Stimulated activated CD4-positive, alpha-beta T cell treated with anti-CD3 and anti-CD28 coated beads, Interleukin-2, amount 100 ng/mL, for 4 hours (primary cell): ENCODE measurements at regions not wholly inside any gene's neighbourhood (a gene's known extent, or its start where the extent isn't known, plus 50 kb on each side); places are given as distances from the start of the nearest gene placed in this dataset.
"Not testable (repeated sequence)": the region's sequence is repeated elsewhere in the genome, so short reads cannot be mapped to it uniquely, and the experiment has no call there.

ENCODE experiments used
- DNase-seq: peaks from one replicate; pipeline ENCODE4 v3.0.0-alpha.2; 2020; ENCODE audit warnings: low read depth

DNA sequence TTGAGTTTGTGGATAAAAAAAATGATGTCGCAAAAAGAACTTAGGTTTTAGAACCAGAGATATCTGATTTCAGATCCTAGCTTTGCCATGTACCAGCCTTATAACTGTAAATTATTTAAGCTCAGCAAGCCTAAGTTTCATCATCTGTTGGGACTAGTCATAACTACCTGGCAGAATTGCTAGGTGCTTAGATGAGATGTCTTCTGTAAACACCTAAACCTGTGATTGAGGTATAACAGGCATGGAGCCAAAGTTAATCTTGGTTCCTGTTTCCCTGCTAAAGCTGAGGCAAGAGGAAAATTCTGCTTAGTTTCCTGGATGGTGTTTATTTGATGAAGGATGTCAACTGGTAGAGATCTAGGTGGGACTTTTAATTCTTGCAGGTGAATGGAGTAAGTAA is 331.3 kb upstream of the RBMS3 start:
- DNase-seq: no peak

DNA sequence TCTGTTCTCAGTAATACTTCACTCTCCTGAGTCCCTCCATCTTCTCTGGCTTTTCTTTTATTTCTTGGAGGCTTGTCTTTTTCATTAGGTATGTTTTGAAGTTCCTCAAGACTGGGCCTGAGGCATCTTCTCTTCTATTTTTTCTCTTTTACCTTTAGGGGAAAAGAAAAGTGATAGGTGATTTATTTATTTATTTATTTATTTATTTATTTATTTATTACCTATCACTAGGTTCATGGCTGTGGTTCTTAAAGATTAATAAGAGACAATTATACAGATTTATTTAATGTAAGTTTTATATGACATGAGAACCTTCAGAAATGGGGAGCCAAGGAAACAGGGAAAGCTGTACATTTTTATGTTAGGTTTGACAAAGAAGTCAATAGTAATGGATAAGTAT is 330.3 kb upstream of the RBMS3 start:
- no peak for DNase-seq

- no peak for DNase-seq
These were observed 328.9 kb upstream of the RBMS3 start for GRCh38 chr3:28951772-28952556.

DNA sequence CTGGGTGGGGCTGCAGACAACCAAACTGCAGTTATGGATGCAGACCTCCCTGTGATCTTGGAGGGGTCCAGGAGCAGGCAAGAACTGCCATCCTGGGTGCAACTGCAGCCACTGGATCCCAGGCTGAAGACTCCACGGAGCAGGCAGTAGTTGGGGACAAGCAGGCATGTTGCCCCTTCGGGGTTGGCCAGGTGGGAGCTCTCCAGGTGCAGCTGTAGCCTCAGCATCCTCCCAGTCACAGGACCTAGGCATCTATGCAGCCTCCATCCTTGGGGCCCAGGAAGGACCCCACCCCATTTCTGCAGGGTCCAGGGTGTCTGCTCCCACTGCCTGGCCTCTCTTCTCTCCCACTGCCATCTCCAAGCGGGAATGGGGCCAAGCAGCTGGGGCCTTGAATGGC is 322.2 kb upstream of the RBMS3 start:
- DNase-seq: no peak

DNA sequence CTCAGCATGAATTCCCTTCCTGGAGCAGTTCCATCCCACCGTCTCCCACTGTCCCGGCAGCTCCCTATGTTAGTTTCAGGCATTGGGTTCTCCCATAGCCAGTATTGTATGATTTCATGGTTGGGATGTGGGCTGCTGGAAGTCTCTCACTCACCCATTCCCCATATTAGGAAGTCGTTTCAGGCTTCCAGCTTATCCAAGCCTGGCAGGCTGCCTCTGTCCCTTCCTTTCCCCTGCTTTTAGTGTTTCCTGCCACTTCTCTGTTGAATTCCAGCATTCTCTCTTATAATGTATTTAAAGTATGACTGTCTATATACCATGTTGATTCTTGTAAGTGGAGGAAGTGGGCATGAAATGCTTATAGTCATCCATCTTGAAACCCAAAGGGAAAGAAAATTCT is 309.7 kb upstream of the RBMS3 start:
- DNase-seq: no peak

GRCh38 chr3:28972921-28973320 is 307.9 kb upstream of the RBMS3 start:
- DNase-seq: no peak

- no peak for DNase-seq
These were observed 307.3 kb upstream of the RBMS3 start for GRCh38 chr3:28973609-28974008.

- no peak for DNase-seq
These were observed 302.8 kb upstream of the RBMS3 start for GRCh38 chr3:28978092-28978491.

GRCh38 chr3:28980131-28980530 is 300.7 kb upstream of the RBMS3 start:
- DNase-seq: no peak

GRCh38 chr3:28980631-28981030 is 300.2 kb upstream of the RBMS3 start:
- no peak for DNase-seq

- DNase-seq: no peak
These were observed 298.0 kb upstream of the RBMS3 start for GRCh38 chr3:28982906-28983305.

DNA sequence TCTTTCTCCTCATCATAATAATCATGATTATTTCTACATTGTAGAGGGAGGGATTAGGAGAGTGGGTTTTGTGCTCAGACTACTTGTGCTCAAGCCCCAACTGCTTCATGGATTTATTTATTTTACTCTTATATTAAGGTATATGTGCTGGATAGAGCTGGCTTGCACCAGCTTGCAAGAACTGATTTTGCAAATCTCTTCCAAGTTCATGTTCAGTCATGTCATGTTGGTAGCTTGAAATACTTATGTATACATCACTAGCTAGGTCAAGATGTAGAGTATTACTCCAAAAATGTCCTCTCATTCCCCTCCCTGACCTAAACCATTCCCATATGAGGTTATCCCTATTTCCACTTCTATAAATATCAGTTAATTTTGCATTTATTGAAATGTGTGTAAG is 293.9 kb upstream of the RBMS3 start:
- no peak for DNase-seq

DNA sequence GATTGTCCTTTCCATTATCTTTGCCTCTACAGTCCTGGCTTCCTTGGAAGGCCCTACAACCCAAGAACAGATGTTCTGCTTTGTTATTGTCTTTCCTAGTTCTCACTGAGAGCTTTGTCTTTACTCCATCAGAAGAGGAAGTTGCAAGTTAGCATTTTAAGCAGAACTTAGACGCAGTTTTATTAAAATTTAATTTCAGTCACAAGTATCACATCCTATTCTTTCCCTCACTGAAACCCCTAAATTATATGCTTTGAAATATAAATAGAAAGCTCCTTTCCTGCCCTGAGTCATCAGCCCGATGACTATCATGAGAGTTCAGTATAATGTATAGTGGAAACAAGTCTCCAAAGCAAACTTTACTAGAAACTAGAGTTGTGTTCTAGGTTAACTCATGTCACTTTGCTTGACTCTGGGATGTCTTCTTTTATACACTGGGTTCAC is 291.2 kb upstream of the RBMS3 start:
- no peak for DNase-seq

GRCh38 chr3:28994161-28994905 is 286.5 kb upstream of the RBMS3 start:
- DNase-seq: no peak

DNA sequence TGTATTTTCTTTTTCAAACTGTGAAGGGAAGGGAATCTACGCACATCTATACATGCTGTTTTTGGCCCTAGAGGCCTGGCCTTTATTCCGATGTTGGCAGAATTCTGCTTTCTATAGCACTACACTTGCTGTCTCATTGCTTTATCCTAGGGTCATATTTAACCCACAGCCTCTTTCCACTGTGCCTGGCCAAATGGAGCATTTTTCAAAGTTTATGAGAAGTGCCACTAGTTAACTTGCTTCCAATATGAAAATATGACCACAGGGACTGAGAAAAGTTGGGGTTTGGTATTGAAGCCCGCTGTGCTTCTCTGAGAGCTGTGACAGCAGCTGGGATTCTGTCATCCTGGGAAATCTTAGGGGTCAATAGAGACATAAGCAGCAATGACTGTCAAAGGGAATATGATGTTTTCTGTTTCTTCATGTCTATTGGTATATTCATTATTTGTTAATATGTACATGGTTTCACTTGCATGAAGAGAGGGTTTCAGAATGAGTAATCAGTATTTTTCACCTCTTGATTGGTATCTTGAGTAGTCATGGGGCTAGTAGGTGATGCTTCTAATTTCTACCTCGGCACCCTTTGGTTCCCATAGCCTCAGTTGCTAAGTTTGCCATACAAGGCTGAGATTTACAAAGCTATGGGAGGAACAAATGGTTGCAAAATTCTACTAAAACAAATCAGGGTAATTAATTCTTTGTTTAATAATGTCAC is 275.8 kb upstream of the RBMS3 start:
- no peak for DNase-seq

DNA sequence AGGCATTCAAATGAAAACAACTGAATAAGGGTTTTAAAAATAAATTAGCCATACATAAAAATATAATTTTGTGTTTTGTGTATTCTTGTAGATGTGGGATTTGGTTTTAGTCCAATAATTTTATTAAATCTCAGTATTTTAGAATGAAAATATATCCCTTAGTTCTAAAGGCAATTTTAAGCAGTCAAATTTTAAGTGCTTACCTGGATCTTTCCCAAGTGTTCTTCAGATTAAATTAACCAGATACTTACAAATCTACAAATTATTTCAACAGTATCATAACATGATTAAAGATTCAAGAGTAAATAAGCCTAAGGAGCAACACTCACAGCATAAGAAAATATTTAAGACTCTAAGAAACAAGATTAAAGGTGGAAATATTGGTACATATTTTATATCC is 275.0 kb upstream of the RBMS3 start:
- DNase-seq: no peak

DNA sequence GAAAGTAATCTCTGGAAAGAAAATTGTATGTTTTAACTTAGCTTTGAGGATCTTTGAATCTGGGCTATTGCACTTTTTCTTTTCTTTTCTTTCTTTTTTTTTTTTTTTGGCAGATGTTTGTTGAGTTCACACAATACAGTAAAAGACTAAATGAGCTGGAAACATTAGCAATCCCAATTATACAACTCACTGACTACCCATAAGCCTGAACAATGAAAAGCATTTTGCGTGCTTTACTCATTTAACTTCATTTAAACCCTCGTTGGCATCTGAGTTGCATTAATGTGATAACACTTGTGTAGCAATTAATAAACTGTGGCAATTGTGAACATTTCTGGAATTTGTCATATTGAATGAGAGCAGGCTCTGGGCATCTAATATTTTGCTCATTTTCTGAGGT is 269.4 kb upstream of the RBMS3 start:
- DNase-seq: no peak

DNA sequence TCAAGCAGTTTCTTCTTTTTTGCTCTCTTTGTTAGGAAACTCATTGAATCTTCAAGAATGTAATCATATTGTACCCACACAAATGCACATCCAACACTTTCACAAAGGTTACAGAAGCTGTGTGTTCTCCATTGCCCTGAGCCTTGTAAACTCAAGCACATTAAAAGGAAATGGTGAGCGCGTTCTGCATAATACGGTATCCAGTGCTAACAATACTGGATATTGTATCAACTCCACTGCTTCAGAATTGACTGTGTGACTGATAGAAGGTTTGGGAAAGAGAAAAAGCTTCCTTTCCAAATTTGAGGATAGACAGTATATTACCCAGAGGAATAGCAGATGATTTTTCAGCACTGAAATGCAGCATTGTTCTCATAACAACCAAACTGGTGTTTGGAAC is 268.9 kb upstream of the RBMS3 start:
- no peak for DNase-seq

DNA sequence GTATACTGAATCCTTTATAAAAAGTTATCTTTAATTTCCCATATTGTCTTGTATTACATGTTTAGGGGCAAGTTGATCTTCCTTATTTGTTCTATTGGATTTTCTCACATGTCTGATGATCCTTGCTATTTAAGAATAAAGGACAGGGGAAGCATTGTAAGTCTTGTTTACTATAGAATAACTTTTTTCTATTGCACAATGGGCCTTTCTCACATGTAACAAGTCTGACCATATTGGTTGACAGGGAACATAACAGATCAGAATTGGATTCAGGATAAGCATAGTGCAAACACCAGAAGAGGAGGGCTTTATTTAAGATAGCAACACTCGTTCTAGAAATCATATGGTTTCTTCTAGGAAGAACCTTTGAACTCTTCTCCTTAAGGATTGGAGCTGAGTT is 257.9 kb upstream of the RBMS3 start:
- DNase-seq: no peak

- no peak for DNase-seq
These were observed 254.6 kb upstream of the RBMS3 start for GRCh38 chr3:29026286-29026685.

- no peak for DNase-seq
These were observed 253.9 kb upstream of the RBMS3 start for GRCh38 chr3:29026959-29027358.

GRCh38 chr3:29031175-29031574 is 249.7 kb upstream of the RBMS3 start:
- DNase-seq: not testable (repeated sequence)

GRCh38 chr3:29033511-29033910 is 247.4 kb upstream of the RBMS3 start:
- DNase-seq: no peak
